ENCODE measurements at regions not wholly inside any gene's neighbourhood (a gene's known extent, or its start where the extent isn't known, plus 50 kb on each side); places are given as distances from the start of the nearest gene placed in this dataset.

DNA sequence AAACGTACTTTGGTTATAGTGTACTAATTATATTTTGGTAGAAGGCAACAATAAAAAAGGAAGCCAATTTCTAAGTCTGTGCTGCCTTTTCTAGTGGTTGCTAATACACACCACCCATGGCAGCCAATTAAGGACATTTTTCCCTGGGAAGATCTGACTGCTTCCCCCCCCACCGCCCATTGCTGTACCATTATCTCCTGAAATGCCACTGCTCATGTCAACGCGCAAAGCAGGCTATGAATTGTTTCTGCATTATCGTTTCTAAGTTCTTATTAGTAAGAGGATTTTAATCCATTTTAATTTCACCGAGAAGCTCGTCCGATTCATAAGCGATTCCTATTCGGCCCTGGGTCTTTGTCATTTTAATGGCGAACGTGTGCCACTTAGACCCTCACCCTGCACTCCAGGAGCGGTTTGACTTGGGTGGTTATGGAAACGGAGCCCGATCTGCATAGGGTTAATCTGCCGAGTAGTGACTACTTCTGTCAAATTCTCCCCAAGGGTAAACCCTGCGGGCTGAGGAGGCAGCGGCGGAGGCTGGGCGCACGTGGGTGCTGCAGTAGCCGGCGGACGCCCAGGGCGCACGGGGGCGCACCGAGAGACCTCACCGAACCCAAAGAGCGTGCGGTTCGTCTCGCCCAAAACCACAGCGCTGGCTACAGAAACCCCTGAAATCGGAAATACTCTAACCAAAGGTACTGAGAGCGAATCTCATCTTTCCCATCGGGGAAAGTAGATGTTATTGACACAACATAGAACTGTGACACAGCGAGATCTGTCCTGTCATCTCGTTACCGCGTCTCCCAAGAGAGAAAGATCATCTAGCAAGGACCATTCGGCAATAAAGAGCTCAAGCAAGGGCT lies 55.8 kb upstream of the SHC3 start:
- H3K4me3 ChIP-seq (ENCODE audit: low read length), result no peak overlapping the region
- peak; percentile 4 for DNase-seq (ENCODE audit: low read depth)

DNA sequence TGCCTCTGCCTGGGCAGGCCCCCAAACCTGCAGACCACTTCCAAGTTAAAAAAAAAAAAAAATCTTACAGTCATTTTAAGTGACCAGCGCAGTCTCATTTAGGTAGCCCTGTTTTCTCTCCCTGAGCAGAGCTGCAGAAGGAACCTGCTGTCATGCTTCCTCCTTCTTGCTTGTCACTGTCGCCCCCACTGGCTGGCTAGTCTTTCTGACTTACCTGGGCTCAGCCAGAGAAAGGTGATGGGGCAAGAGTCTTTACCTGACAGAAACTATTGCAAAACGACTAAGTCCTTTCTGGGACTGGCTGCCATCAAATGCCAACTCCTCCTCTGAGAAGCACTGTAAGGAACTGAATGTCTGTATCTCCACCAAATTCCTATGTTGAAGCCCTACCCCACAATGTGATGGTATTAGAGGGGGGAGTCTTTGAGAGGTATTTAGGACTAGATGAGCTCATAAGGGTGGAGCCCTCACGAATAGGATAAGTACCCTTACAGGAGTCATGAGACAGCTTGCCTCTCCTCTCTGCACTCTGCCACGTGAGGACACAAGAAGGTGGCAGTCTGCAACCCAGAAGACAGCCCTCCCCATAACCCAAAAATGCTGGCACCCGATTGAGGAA lies 58.4 kb upstream of the SHC3 start:
- H3K4me3 ChIP-seq (ENCODE audit: low read length), result no peak overlapping the region
- TF ChIP-seq, protein P1, sequence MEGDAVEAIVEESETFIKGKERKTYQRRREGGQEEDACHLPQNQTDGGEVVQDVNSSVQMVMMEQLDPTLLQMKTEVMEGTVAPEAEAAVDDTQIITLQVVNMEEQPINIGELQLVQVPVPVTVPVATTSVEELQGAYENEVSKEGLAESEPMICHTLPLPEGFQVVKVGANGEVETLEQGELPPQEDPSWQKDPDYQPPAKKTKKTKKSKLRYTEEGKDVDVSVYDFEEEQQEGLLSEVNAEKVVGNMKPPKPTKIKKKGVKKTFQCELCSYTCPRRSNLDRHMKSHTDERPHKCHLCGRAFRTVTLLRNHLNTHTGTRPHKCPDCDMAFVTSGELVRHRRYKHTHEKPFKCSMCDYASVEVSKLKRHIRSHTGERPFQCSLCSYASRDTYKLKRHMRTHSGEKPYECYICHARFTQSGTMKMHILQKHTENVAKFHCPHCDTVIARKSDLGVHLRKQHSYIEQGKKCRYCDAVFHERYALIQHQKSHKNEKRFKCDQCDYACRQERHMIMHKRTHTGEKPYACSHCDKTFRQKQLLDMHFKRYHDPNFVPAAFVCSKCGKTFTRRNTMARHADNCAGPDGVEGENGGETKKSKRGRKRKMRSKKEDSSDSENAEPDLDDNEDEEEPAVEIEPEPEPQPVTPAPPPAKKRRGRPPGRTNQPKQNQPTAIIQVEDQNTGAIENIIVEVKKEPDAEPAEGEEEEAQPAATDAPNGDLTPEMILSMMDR (IDR thresholded peaks at IDR 0.05; ENCODE audit: insufficient read depth, low read depth, low read length, missing control alignments), result no peak
- DNase-seq (ENCODE audit: low read depth), result peak; percentile 11

More for the DNA sequence above, 55.8 kb upstream of the SHC3 start:
- TF ChIP-seq, protein P1 (IDR thresholded peaks at IDR 0.05; ENCODE audit: insufficient read depth, low read depth, low read length, missing control alignments), result no peak

DNA sequence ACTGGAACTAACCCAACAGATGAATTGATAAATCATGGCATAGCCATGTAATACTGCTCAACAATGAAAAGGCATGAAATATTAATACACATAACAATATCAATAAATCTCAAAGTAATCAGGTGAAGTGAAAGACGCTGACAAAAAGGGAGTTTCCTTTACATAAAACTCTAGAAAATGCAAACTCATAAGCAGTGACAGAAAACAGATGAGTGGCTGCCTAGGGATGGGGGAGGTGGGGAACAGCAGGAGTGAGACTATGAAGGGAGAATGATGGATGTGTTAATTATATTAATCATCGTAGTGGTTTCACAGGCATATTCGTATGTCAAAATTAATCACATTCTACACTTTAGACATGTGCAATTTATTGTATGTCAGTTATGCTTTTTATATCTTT lies 59.8 kb upstream of the SHC3 start:
- no peak overlapping the region for H3K4me3 ChIP-seq (ENCODE audit: low read length)
- TF ChIP-seq, protein P1 (IDR thresholded peaks at IDR 0.05; ENCODE audit: insufficient read depth, low read depth, low read length, missing control alignments), result no peak
- DNase-seq (ENCODE audit: low read depth), result no peak

DNA sequence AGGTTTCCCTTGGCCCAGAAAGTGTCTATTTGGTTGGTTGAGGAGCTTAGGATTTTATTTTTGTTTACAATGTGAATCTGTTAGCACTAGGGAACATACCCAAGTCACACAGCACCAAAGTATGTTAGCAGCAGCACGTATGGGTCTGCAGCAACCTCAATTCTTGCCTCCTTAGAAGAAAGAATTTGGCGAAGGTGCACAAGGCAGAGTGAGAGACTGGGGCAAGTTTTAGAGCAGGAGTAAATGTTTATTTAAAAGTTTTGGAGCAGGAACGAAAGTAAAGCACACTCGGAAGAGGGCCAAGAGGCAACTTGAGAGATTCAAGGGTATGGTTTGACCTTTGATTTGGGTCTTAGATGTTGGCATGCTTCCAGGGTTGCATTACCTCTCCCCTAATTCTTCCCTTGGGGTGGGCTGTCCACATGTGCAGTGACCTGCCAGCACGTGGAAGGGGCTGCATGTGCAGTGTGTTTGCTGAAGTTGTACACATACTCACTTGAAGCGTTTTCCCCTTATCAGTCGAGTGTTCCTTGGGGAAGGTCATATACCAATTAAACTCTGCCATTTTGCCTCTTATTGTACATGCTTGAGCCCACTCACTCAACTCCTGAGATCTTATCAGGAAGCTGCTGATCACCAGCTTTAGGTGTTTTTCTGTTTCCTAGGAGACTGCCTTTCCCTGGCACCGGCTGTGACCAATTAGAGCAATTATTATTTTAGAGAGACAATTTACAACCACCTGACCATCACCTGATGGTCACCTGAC lies 64.9 kb upstream of the SHC3 start:
- TF ChIP-seq, protein P1 (IDR thresholded peaks at IDR 0.05; ENCODE audit: insufficient read depth, low read depth, low read length, missing control alignments), result no peak
- no peak overlapping the region for H3K4me3 ChIP-seq (ENCODE audit: low read length)
- DNase-seq (ENCODE audit: low read depth), result no peak

DNA sequence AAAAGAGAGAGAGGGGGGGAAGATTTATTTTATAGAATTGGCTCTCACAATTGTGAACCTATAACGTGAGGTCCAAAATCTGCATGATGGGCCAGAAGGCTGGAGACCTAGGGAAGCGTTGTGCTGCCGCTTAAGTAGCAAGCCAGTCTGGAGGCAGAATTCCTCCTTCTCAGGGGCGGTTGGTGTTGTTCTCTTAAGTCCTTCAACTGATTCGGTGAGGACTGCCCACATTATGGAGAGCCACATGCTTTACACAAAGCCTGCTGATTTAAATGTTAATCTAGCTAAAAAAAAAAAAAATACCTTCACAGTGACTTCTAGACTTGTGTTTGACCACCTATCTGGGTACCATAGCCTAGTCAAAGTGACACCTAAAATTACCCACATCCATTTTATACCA lies 64.2 kb upstream of the CKS2 start:
- TF ChIP-seq, protein P1 (IDR thresholded peaks at IDR 0.05; ENCODE audit: insufficient read depth, low read depth, low read length, missing control alignments), result no peak
- H3K4me3 ChIP-seq (ENCODE audit: low read length), result no peak overlapping the region
- no peak for DNase-seq (ENCODE audit: low read depth)

DNA sequence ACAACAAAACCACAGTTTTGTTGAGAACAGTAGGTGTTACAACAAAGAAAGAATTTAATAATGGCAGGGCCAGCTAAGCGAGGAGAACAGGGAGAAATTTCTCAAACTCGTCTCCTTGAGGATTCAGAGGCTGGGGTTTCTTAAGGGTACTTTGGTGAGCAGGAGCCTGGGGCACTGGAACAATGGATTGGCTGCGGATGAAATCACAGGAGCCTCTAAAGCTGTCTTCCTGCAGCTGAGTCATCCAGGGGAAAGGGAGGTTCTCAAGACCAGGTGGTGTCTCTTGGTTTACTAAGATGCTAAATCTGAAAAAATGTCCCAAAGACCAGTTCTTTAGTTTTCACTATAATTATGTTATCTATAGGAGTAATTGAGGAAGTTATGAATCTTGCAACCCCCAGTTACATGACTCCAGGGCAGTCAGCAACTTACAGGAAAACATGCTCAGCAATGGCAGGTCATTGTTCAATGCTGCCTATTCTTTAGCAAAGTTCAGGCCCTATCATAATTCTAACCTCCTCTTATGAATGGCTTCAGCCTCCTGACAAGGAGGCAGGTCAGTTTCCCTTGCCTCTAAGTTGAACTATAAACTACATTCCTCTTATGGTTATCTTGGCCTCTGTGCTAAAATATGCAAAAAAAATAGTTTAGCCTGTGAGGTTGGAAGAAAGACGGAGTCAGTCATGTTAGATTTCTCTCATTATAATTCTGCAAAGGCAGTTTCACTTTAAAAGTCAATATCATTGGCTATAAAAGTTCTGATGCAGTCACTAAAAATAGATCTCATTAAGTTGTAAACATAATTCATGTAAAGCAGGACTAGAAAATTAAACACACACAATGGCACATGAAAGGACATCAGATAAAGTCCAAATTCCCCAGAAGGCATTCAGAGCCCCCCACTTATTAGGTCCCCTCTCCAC lies 63.3 kb upstream of the CKS2 start:
- TF ChIP-seq, protein P1 (IDR thresholded peaks at IDR 0.05; ENCODE audit: insufficient read depth, low read depth, low read length, missing control alignments), result no peak
- peak; percentile 75 for DNase-seq (ENCODE audit: low read depth)
- H3K4me3 ChIP-seq (ENCODE audit: low read length), result no peak overlapping the region
